NT2/D1 (cell line): ENCODE measurements at regions not wholly inside any gene's neighbourhood (a gene's known extent, or its start where the extent isn't known, plus 50 kb on each side); places are given as distances from the start of the nearest gene placed in this dataset.

ENCODE experiments used
- DNase-seq: peaks from one replicate; pipeline ENCODE4 v3.0.0-alpha.2; 2011; ENCODE audit warnings: low read depth, low spot score
- H3K27me3 ChIP-seq: 2 replicates; pipeline ENCODE4 v1.6.0; 2011; ENCODE audit warnings: mild to moderate bottlenecking; ENCODE audit not compliant: insufficient read length, insufficient read depth
- H3K36me3 ChIP-seq: 2 replicates; pipeline ENCODE4 v1.6.1; 2011; ENCODE audit warnings: mild to moderate bottlenecking, low read length, mixed read lengths; ENCODE audit not compliant: insufficient read depth, insufficient read length
- H3K4me1 ChIP-seq: 2 replicates; pipeline ENCODE4 v1.5.1; 2011; ENCODE audit not compliant: insufficient read depth, insufficient read length
- H3K4me3 ChIP-seq: 2 replicates; pipeline ENCODE4 v1.5.1; 2011; ENCODE audit warnings: low read depth; ENCODE audit not compliant: insufficient read length
- H3K9ac ChIP-seq: 2 replicates; pipeline ENCODE4 v1.6.0; 2011; ENCODE audit warnings: low read depth; ENCODE audit not compliant: insufficient read length
- H3K9me3 ChIP-seq: 2 replicates; pipeline ENCODE4 v1.5.1; 2011; ENCODE audit warnings: mild to moderate bottlenecking, low read length; ENCODE audit not compliant: insufficient read depth
- SUZ12 ChIP-seq: IDR thresholded peaks from 2 replicates; pipeline ENCODE4 v1.6.1; 2011; ENCODE audit not compliant: insufficient read length, insufficient read depth; ENCODE audit errors: extremely low read depth
- YY1 ChIP-seq: IDR thresholded peaks from 2 replicates; pipeline ENCODE4 v1.6.1; 2011; ENCODE audit not compliant: insufficient read length, insufficient read depth
- ZNF274 ChIP-seq: IDR thresholded peaks from 2 replicates; pipeline ENCODE4 v1.6.1; 2011; ENCODE audit warnings: mild to moderate bottlenecking, low read depth, low read length

- no peaks in the 10 kb centered on the region for H3K9me3 ChIP-seq
- no peaks in the 10 kb centered on the region for H3K27me3 ChIP-seq
- no peaks in the 10 kb centered on the region for H3K36me3 ChIP-seq
- TF ChIP-seq ZNF274: no peak
- no peak for TF ChIP-seq SUZ12
- TF ChIP-seq YY1: no peak
- DNase-seq: no peak
- peaks cover 3% of the 10 kb centered on the region for H3K4me1 ChIP-seq
- H3K9ac ChIP-seq: no peak overlapping the region
- no peak overlapping the region for H3K4me3 ChIP-seq
These were observed 219.6 kb downstream of the CYP26B1 start for GRCh38 chr2:71927757-71928715.

DNA sequence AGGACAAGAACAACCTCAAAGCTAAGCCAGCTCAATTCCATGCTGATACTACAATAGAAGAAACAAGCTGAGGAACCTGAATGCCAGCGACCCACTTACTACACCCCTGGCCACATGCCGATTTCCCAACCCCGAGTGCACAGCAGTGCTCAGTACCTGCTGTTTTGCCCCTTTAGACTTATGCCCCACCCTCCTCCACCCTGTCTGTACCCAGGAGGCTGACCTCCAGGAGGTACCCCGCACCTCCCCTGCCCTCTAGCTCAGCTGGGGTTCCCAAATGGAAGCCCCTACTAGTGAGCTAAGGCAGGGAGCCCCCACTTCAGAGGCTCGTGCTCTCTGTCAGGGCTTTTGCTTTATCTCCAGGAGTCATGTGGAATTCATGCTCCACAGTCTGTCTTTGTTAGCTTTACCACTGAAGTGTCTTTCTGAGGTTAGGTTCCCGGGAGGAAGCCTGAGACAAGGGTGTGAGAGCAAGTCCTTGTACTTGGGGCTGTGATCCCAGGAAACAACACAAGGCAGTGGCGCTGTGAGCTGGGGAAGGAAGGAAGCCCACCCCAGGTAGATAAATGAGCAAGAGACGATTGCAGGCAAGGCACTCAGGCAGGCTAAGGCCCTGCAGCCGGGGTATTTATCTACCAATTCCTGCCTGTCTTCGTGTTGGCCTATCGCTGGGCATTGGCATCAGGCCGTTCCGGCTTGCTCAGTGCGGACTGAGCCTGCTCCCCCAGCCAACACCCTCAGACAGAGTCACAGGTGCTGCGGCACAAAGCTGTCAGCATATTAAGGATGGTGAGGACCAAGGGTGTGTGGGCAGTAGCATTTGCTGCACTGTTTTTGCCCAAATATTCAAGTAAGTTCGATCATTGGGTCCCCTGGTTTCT is 220.5 kb downstream of the CYP26B1 start:
- Histone ChIP-seq H3K9ac (no peak overlapping the region), H3K27me3 (no peaks in the 10 kb centered on the region), H3K4me3 (no peak overlapping the region), H3K4me1 (peaks cover 3% of the 10 kb centered on the region), H3K9me3 (no peaks in the 10 kb centered on the region), H3K36me3 (no peaks in the 10 kb centered on the region)
- no peak for DNase-seq
- no peak for TF ChIP-seq SUZ12
- TF ChIP-seq ZNF274: no peak
- no peak for TF ChIP-seq YY1

DNA sequence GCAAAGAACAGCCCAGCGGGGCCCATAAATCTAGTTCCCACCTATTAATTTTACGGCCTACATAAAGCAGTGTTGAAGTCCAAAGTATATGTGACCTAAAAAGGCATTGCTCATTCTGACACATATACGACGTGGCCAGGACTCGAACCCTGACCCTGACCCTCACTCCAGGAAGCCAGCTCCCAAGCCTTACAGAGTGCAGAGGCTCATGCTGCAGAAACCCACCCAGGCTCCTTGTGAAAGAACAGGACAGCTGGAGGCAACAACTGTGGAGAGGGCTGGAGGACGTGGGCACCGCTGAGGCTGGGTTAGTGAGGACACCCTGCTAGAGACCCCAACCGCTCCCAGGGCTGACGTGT is 221.6 kb downstream of the CYP26B1 start:
- no peak for TF ChIP-seq SUZ12
- TF ChIP-seq ZNF274: no peak
- TF ChIP-seq YY1: no peak
- Histone ChIP-seq H3K27me3 (no peaks in the 10 kb centered on the region), H3K4me3 (no peak overlapping the region), H3K9me3 (no peaks in the 10 kb centered on the region), H3K36me3 (no peaks in the 10 kb centered on the region), H3K9ac (no peak overlapping the region), H3K4me1 (peaks cover 3% of the 10 kb centered on the region)
- DNase-seq: no peak

- no peak overlapping the region for H3K9ac ChIP-seq
- H3K4me3 ChIP-seq: no peak overlapping the region
- peak; percentile 13 for DNase-seq
- no peaks in the 10 kb centered on the region for H3K27me3 ChIP-seq
- TF ChIP-seq ZNF274: no peak
- TF ChIP-seq SUZ12: no peak
- TF ChIP-seq YY1: no peak
- H3K36me3 ChIP-seq: no peaks in the 10 kb centered on the region
- H3K4me1 ChIP-seq: peaks cover 3% of the 10 kb centered on the region
- H3K9me3 ChIP-seq: peaks cover 2% of the 10 kb centered on the region; the same call in 1 of the 2 replicates
These were observed 222.2 kb downstream of the CYP26B1 start for GRCh38 chr2:71925268-71926088.

GRCh38 chr2:71923887-71924533 is 223.7 kb downstream of the CYP26B1 start:
- H3K27me3 ChIP-seq: no peaks in the 10 kb centered on the region
- H3K9ac ChIP-seq: no peak overlapping the region
- peak; percentile 72 for DNase-seq

GRCh38 chr2:71923143-71923525 is 224.5 kb downstream of the CYP26B1 start:
- Histone ChIP-seq H3K9ac (no peak overlapping the region), H3K27me3 (no peaks in the 10 kb centered on the region), H3K36me3 (no peaks in the 10 kb centered on the region), H3K4me1 (peaks cover 3% of the 10 kb centered on the region), H3K9me3 (peaks cover 19% of the 10 kb centered on the region), H3K4me3 (no peak overlapping the region)
- no peak for DNase-seq
- TF ChIP-seq YY1: no peak
- TF ChIP-seq ZNF274: no peak
- TF ChIP-seq SUZ12: no peak

More at GRCh38 chr2:71923887-71924533, 223.7 kb downstream of the CYP26B1 start:
- H3K9me3 ChIP-seq: peaks cover 14% of the 10 kb centered on the region
- H3K4me3 ChIP-seq: no peak overlapping the region
- TF ChIP-seq ZNF274 (no peak), SUZ12 (no peak)
- peaks cover 3% of the 10 kb centered on the region for H3K4me1 ChIP-seq
- H3K36me3 ChIP-seq: no peaks in the 10 kb centered on the region
